ENCODE measurements at regions not wholly inside any gene's neighbourhood (a gene's known extent, or its start where the extent isn't known, plus 50 kb on each side); places are given as distances from the start of the nearest gene placed in this dataset.

GRCh38 chr2:145114726-145115125 is 594.8 kb upstream of the ZEB2 start:
- no peak overlapping the region for H3K4me3 Mint-ChIP-seq (ENCODE audit: low read depth)

GRCh38 chr2:145112467-145112866 is 592.5 kb upstream of the ZEB2 start:
- TF ChIP-seq CTCF (IDR thresholded peaks at IDR 0.05; ENCODE audit: unreplicated experiment) = no peak
- Mint-ChIP-seq H3K36me3 (ENCODE audit: insufficient read depth) (no peaks in the 10 kb centered on the region), H3K27ac (no peak overlapping the region), H3K27me3 (no peaks in the 10 kb centered on the region), H3K9me3 (ENCODE audit: low read depth) (no peaks in the 10 kb centered on the region), H3K4me1 (ENCODE audit: low read depth) (peaks cover 2% of the 10 kb centered on the region), H3K4me3 (ENCODE audit: low read depth) (no peak overlapping the region)
- DNase-seq (ENCODE audit: low spot score, unreplicated experiment) = no peak

More at GRCh38 chr2:145114726-145115125, 594.8 kb upstream of the ZEB2 start:
- no peak for DNase-seq (ENCODE audit: low spot score, unreplicated experiment)
- Mint-ChIP-seq H3K27ac (no peak overlapping the region), H3K27me3 (no peaks in the 10 kb centered on the region), H3K9me3 (ENCODE audit: low read depth) (no peaks in the 10 kb centered on the region), H3K4me1 (ENCODE audit: low read depth) (peaks cover 2% of the 10 kb centered on the region), H3K36me3 (ENCODE audit: insufficient read depth) (no peaks in the 10 kb centered on the region)
- no peak for TF ChIP-seq CTCF (IDR thresholded peaks at IDR 0.05; ENCODE audit: unreplicated experiment)

GRCh38 chr2:145110668-145111356 is 590.9 kb upstream of the ZEB2 start:
- DNase-seq (ENCODE audit: low spot score, unreplicated experiment) = no peak
- Mint-ChIP-seq H3K4me1 (ENCODE audit: low read depth) (peaks cover 2% of the 10 kb centered on the region), H3K27ac (no peak overlapping the region), H3K27me3 (no peaks in the 10 kb centered on the region), H3K9me3 (ENCODE audit: low read depth) (no peaks in the 10 kb centered on the region), H3K4me3 (ENCODE audit: low read depth) (no peak overlapping the region), H3K36me3 (ENCODE audit: insufficient read depth) (no peaks in the 10 kb centered on the region)
- TF ChIP-seq CTCF (IDR thresholded peaks at IDR 0.05; ENCODE audit: unreplicated experiment) = no peak

GRCh38 chr2:145108959-145109710 is 589.2 kb upstream of the ZEB2 start:
- Mint-ChIP-seq H3K4me3 (ENCODE audit: low read depth) (no peak overlapping the region), H3K9me3 (ENCODE audit: low read depth) (no peaks in the 10 kb centered on the region), H3K4me1 (ENCODE audit: low read depth) (peaks cover 2% of the 10 kb centered on the region), H3K36me3 (ENCODE audit: insufficient read depth) (no peaks in the 10 kb centered on the region), H3K27me3 (no peaks in the 10 kb centered on the region), H3K27ac (no peak overlapping the region)
- DNase-seq (ENCODE audit: low spot score, unreplicated experiment) = no peak
- TF ChIP-seq CTCF (IDR thresholded peaks at IDR 0.05; ENCODE audit: unreplicated experiment) = no peak

GRCh38 chr2:145108361-145108778 is 588.5 kb upstream of the ZEB2 start:
- H3K4me1 Mint-ChIP-seq (ENCODE audit: low read depth) = peaks cover under 1% of the 10 kb centered on the region
- H3K36me3 Mint-ChIP-seq (ENCODE audit: insufficient read depth) = no peaks in the 10 kb centered on the region
- no peak overlapping the region for H3K27ac Mint-ChIP-seq

More at GRCh38 chr2:145108361-145108778, 588.5 kb upstream of the ZEB2 start:
- no peaks in the 10 kb centered on the region for H3K27me3 Mint-ChIP-seq
- DNase-seq (ENCODE audit: low spot score, unreplicated experiment) = no peak
- H3K9me3 Mint-ChIP-seq (ENCODE audit: low read depth) = no peaks in the 10 kb centered on the region
- no peak overlapping the region for H3K4me3 Mint-ChIP-seq (ENCODE audit: low read depth)
- TF ChIP-seq CTCF (IDR thresholded peaks at IDR 0.05; ENCODE audit: unreplicated experiment) = no peak

Measured in progenitor cell of endocrine pancreas (in vitro differentiated cells).